HEK293T (cell line): ENCODE measurements at regions not wholly inside any gene's neighbourhood (a gene's known extent, or its start where the extent isn't known, plus 50 kb on each side); places are given as distances from the start of the nearest gene placed in this dataset.

Source experiments
- BHLHE40 ChIP-seq: fragments of 450-650 bp; IDR thresholded peaks from 2 replicates; pipeline ENCODE4 v1.6.1; 2016; ENCODE audit warnings: mild to moderate bottlenecking, moderate library complexity, borderline replicate concordance
- CTBP1 ChIP-seq: fragments of 450-650 bp; IDR thresholded peaks from 2 replicates; pipeline ENCODE4 v1.6.1; 2016; ENCODE audit warnings: borderline replicate concordance
- ELF4 ChIP-seq: fragments of 450-650 bp; IDR thresholded peaks from 2 replicates; pipeline ENCODE4 v1.6.1; 2017; ENCODE audit warnings: antibody characterized with exemption
- FOXM1 ChIP-seq: fragments of 450-650 bp; IDR thresholded peaks from 2 replicates; pipeline ENCODE4 v1.6.1; 2017; ENCODE audit warnings: mild to moderate bottlenecking, borderline replicate concordance
- SUZ12 ChIP-seq: fragments of 450-650 bp; IDR thresholded peaks from 2 replicates; pipeline ENCODE4 v1.6.1; 2016; ENCODE audit warnings: mild to moderate bottlenecking

DNA sequence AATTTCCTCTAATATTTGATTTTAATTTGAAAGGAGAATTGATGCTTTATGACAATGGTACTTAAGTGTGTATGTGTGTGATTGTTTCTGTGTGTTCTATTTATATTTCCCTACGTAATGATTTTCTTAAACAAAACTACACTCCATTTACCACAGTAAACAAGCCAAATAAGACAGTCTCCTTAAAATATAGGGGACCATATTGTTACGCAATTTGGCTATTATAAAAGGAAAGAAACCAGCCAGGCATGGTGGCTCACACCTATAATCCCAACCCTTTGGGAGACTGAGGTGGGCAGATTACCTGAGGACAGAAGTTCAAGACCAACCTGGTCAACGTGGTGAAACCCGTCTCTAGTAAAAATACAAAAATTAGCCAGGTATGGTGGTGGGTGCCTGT is 1134.1 kb downstream of the CDH8 start:
- TF ChIP-seq CTBP1 = no peak
- no peak for TF ChIP-seq SUZ12
- no peak for TF ChIP-seq ELF4
- no peak for TF ChIP-seq BHLHE40
- no peak for TF ChIP-seq FOXM1
